Testis (tissue), 2 donors: ENCODE measurements at regions not wholly inside any gene's neighbourhood (a gene's known extent, or its start where the extent isn't known, plus 50 kb on each side); places are given as distances from the start of the nearest gene placed in this dataset.

ENCODE experiments used
- DNase-seq: peaks from one replicate; pipeline ENCODE4 v3.0.0-alpha.2; 2019
- H3K27ac ChIP-seq, 2 donors: fragments of 200-600 bp; sonication (generic); one replicate each; pipeline ENCODE4 v1.5.1; 2019
- H3K27me3 ChIP-seq: fragments of 200-600 bp; sonication (generic); one replicate; pipeline ENCODE4 v1.5.1; 2019
- H3K36me3 ChIP-seq: fragments of 200-600 bp; sonication (generic); one replicate; pipeline ENCODE4 v1.5.1; 2017; ENCODE audit warnings: low read depth; ENCODE audit errors: missing control alignments
- H3K4me1 ChIP-seq: fragments of 200-600 bp; sonication (generic); one replicate; pipeline ENCODE4 v1.5.1; 2019
- H3K4me3 ChIP-seq, 2 donors: fragments of 200-600 bp; sonication (generic); one replicate each; pipeline ENCODE4 v1.5.1; 2017 to 2019
- H3K9me3 ChIP-seq: fragments of 200-600 bp; sonication (generic); one replicate; pipeline ENCODE4 v1.5.1; 2017
- POLR2A ChIP-seq: fragments of 450-650 bp; IDR thresholded peaks from one replicate; pipeline ENCODE4 v1.6.1; 2017; ENCODE audit warnings: antibody characterized with exemption, mild to moderate bottlenecking, moderate library complexity
- WGBS, 2 donors: methylation state at CpG; one replicate each; pipeline ENCODE4 v1.1.5; 2018; 5-methylcytosine and 5-hydroxymethylcytosine counted together
- intact Hi-C: fragments of 100-400 bp; cut with DNase I; formaldehyde crosslinking; loops from one replicate; pipeline ENCODE4 v1.15.1; 2023; ENCODE audit warnings: low total_unique reads
- TF ChIP-seq, protein P1 (sequence below), 3 experiments: fragments of 450-650 bp in 2 of 3; fragments of 200-600 bp in 1 of 3; sonication (generic) in 1 of 3; IDR thresholded peaks; one replicate each; pipeline ENCODE4 v1.5.1; 2016 to 2019; ENCODE audit warnings: antibody characterized with exemption in 3 of 3, mild to moderate bottlenecking in 2 of 3, moderate library complexity in 1 of 3

DNA sequence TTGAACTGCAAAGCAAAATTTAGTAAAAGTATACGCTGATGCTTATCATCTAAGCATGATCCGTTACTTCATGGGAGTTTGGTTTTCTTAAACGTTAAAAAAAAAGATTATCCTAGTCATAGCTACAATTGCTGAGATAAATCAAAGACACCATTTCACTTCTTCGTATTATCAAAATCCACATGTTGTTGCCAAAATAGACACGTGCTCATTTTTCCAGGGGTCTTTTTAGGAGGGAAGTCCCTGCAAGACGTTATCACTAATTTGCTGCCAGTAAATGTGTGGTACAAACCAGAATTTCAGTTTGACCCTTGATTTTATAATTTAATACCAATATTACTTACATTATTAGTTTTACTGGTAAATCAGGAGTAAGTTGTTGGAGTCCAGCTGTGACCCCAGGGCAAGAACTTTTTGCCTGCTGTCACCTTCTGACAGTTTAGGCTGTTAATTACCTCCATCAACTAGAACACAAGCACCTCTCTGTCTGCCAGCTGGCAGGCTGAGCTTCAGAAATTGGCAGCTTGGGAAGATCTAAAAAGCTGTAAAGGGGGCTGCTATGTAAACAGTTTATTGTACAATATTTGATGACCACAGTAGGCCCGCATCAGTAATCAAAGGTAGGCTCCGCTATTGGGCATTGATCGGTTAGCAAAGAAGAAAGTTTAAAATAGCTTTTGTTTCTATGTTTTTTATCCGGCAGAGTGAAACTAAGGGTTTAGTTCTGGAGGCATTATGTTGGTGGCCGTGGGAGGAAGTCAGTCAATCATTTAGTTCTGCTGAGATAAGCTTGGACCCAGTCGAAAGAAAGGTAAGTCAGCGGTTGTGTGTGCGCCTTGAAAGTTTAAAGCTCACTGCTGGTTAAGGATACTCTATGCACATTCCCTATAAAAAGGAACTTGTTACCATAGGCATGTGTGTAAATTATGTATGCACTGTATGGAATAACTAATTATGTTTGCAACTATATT is 196.4 kb downstream of the FBXO8 start:
- 43 to 69% methylated on average over 14 of the region's 14 CpGs for WGBS, 2 donors

DNA sequence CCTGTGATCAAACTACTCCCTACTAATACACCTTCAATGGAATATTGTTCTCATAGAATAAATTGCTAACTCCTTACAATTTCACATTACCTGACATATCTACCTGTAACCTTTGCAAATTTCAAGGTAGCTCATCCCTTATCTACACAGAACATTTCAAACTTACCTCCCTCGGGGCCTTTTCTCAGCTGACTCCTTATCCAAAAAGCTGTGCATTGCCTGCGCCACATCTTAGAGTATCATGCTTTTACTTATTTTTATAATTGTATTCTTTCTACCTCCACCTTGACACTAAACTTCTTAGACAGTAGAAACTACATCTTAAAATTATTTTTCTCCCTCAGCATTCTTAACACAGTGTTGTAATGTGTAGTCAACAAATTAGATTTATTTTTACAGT is 198.5 kb downstream of the FBXO8 start:
- intact Hi-C loops: no loop called here
- no peak for DNase-seq
- no peaks in the 10 kb centered on the region for H3K36me3 ChIP-seq
- no peaks in the 10 kb centered on the region for H3K9me3 ChIP-seq
- H3K4me3 ChIP-seq: no peak overlapping the region
- TF ChIP-seq POLR2A: no peak
- TF ChIP-seq, protein P1, sequence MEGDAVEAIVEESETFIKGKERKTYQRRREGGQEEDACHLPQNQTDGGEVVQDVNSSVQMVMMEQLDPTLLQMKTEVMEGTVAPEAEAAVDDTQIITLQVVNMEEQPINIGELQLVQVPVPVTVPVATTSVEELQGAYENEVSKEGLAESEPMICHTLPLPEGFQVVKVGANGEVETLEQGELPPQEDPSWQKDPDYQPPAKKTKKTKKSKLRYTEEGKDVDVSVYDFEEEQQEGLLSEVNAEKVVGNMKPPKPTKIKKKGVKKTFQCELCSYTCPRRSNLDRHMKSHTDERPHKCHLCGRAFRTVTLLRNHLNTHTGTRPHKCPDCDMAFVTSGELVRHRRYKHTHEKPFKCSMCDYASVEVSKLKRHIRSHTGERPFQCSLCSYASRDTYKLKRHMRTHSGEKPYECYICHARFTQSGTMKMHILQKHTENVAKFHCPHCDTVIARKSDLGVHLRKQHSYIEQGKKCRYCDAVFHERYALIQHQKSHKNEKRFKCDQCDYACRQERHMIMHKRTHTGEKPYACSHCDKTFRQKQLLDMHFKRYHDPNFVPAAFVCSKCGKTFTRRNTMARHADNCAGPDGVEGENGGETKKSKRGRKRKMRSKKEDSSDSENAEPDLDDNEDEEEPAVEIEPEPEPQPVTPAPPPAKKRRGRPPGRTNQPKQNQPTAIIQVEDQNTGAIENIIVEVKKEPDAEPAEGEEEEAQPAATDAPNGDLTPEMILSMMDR (IDR thresholded peaks at IDR 0.05): no peak
- H3K27ac ChIP-seq: no peak overlapping the region
- 93 to 97% methylated on average over 2 of the region's 2 CpGs for WGBS, 2 donors
- H3K27me3 ChIP-seq: no peaks in the 10 kb centered on the region
- no peaks in the 10 kb centered on the region for H3K4me1 ChIP-seq

More for the DNA sequence above, 196.4 kb downstream of the FBXO8 start:
- H3K4me1 ChIP-seq: no peaks in the 10 kb centered on the region
- no peaks in the 10 kb centered on the region for H3K27me3 ChIP-seq
- no peaks in the 10 kb centered on the region for H3K9me3 ChIP-seq
- no peak for DNase-seq
- H3K36me3 ChIP-seq: no peaks in the 10 kb centered on the region
- intact Hi-C loops: no loop called here
- no peak for TF ChIP-seq POLR2A
- TF ChIP-seq, protein P1 (IDR thresholded peaks at IDR 0.05): no peak
- no peak overlapping the region for H3K27ac ChIP-seq
- H3K4me3 ChIP-seq: no peak overlapping the region

DNA sequence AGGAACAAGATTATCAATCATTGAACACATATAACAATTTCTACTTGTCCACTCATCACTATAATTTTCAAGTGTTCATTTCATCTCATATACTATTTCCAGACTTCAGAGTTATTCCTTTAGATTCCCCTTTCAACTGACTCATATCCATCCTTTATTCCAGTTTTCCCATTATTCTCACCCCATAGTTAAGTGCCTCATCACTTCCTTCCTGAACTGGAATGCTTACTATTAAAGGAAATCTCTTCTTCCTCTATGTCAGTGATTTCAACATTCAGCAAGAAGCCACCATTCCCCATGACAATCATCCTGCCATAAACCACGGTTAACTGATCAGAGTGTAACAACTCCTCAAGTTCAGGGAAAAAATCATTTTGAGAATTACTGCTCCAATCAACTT is 198.9 kb downstream of the FBXO8 start:
- Histone ChIP-seq H3K9me3 (no peaks in the 10 kb centered on the region), H3K27ac (no peak overlapping the region), H3K4me1 (no peaks in the 10 kb centered on the region), H3K27me3 (no peaks in the 10 kb centered on the region), H3K4me3 (no peak overlapping the region), H3K36me3 (no peaks in the 10 kb centered on the region)
- DNase-seq: no peak
- TF ChIP-seq POLR2A: no peak
- TF ChIP-seq, protein P1 (IDR thresholded peaks at IDR 0.05): no peak
- intact Hi-C loops: no loop called here
- WGBS, 2 donors: 88% methylated on average over 1 of the region's 1 CpG; no CpG with 5 or more reads in 1 of the 2 donors

DNA sequence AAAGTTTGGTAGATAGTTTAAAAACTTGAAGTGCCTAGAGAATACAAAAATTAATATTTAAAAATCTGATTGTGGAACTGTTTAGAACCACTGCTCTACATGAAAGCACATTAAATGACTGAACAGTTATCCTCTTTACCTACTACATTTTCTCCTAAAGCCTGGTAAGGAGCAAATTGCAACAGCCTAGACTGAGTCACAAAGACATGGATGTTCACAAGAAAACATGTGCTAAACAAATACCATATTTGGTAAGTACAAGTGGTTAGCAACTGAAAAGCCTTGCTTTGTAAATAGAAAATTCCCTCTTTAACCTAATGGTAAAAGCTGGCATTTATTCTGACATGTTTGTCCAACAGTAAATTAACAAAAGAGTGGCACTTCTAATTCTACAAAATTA is 203.1 kb downstream of the FBXO8 start:
- TF ChIP-seq, protein P1 (IDR thresholded peaks at IDR 0.05): no peak
- no peak for TF ChIP-seq POLR2A
- Histone ChIP-seq H3K27ac (no peak overlapping the region), H3K27me3 (no peaks in the 10 kb centered on the region), H3K4me1 (no peaks in the 10 kb centered on the region), H3K4me3 (no peak overlapping the region), H3K9me3 (no peaks in the 10 kb centered on the region), H3K36me3 (no peaks in the 10 kb centered on the region)
- intact Hi-C loops: no loop called here
- no peak for DNase-seq

DNA sequence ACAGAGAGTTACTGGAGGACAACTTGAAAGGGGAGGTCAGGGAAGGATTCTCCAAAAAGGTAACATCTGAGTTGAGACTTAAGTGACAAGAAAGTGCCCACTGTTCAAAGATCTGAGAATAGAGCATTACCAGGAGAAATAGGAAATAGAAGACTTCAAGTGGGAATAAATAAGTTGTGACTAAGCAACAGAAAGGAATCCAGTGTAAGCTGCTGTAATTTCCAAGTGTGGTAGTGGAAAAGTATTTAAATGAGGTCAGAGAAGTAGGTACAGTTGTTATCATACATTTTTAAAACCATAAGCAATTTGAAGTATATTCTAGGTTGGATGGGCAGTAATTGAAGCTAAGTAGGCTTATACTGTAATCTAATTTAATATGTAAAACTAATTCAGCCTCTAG is 211.9 kb downstream of the FBXO8 start:
- no peaks in the 10 kb centered on the region for H3K4me1 ChIP-seq
- DNase-seq: no peak
- no peak overlapping the region for H3K27ac ChIP-seq
- TF ChIP-seq POLR2A: no peak
- H3K27me3 ChIP-seq: no peaks in the 10 kb centered on the region
- no peak overlapping the region for H3K4me3 ChIP-seq
- H3K36me3 ChIP-seq: no peaks in the 10 kb centered on the region
- intact Hi-C loops: no loop called here
- no peaks in the 10 kb centered on the region for H3K9me3 ChIP-seq
